CD8-positive, alpha-beta memory T cell (primary cell): ENCODE measurements at regions not wholly inside any gene's neighbourhood (a gene's known extent, or its start where the extent isn't known, plus 50 kb on each side); places are given as distances from the start of the nearest gene placed in this dataset.

Source experiments
- CTCF ChIA-PET: fragments of 350-600 bp; sonication (Branson Sonifier 250); formaldehyde crosslinking; loops from one replicate; lab custom pipeline; 2021; ENCODE audit warnings: antibody characterized with exemption; lab: Charles Lee
- POLR2A ChIA-PET: fragments of 350-600 bp; sonication (Branson Sonifier 250); formaldehyde crosslinking; loops from one replicate; lab custom pipeline; 2021; ENCODE audit warnings: antibody characterized with exemption; lab: Charles Lee
- DNase-seq, 5 donors: peaks; one replicate each; pipeline versions ENCODE4 v3.0.0 to v3.0.0-alpha.2; 2020 to 2022; ENCODE audit warnings: mixed read lengths in 1 of 5
- H3K27ac ChIP-seq: one replicate; pipeline ENCODE4 v1.7.0; 2013; ENCODE audit warnings: low read depth, mild to moderate bottlenecking, low read length, moderate library complexity
- H3K27me3 ChIP-seq: 2 replicates; pipeline ENCODE4 v1.7.0; 2013; ENCODE audit warnings: low read length, mild to moderate bottlenecking; ENCODE audit not compliant: insufficient read depth, poor library complexity, severe bottlenecking
- H3K36me3 ChIP-seq: 2 replicates; pipeline ENCODE4 v1.7.0; 2013; ENCODE audit warnings: mild to moderate bottlenecking, low read length, moderate library complexity; ENCODE audit not compliant: insufficient read depth
- H3K4me1 ChIP-seq: 2 replicates; pipeline ENCODE4 v1.7.0; 2013; ENCODE audit warnings: mild to moderate bottlenecking, low read length, moderate library complexity; ENCODE audit not compliant: insufficient read depth
- H3K4me3 ChIP-seq: 2 replicates; pipeline ENCODE4 v1.7.0; 2013; ENCODE audit warnings: mild to moderate bottlenecking, low read length
- H3K9me3 ChIP-seq: 2 replicates; pipeline ENCODE4 v1.7.0; 2013; ENCODE audit warnings: mild to moderate bottlenecking, low read length
- H3K27ac Mint-ChIP-seq, 8 donors: one replicate each; pipeline ENCODE4 v1.8.0; 2020 to 2021; ENCODE audit warnings: mixed read lengths in 8 of 8, mild to moderate bottlenecking in 6 of 8, inconsistent platforms in 3 of 8, moderate library complexity in 3 of 8
- H3K27me3 Mint-ChIP-seq, 2 donors: one replicate each; pipeline ENCODE4 v1.8.0; 2020 to 2021; ENCODE audit warnings: mixed read lengths in 2 of 2, mild to moderate bottlenecking in 1 of 2, moderate library complexity in 1 of 2
- H3K36me3 Mint-ChIP-seq, 3 donors: one replicate each; pipeline ENCODE4 v1.8.0; 2020 to 2021; ENCODE audit warnings: mixed read lengths in 3 of 3, inconsistent platforms in 1 of 3, mild to moderate bottlenecking in 1 of 3
- H3K4me1 Mint-ChIP-seq, 3 donors: one replicate each; pipeline ENCODE4 v1.8.0; 2020 to 2021; ENCODE audit warnings: mixed read lengths in 3 of 3, inconsistent platforms in 1 of 3, mild to moderate bottlenecking in 1 of 3
- H3K4me3 Mint-ChIP-seq, 7 donors: one replicate each; pipeline ENCODE4 v1.8.0; 2020 to 2021; ENCODE audit warnings: mixed read lengths in 7 of 7, mild to moderate bottlenecking in 6 of 7, moderate library complexity in 4 of 7, inconsistent platforms in 2 of 7
- H3K9me3 Mint-ChIP-seq, 5 donors: one replicate each; pipeline ENCODE4 v1.8.0; 2020 to 2022; ENCODE audit warnings: mixed read lengths in 5 of 5, mild to moderate bottlenecking in 3 of 5, moderate library complexity in 2 of 5, inconsistent platforms in 1 of 5

DNA sequence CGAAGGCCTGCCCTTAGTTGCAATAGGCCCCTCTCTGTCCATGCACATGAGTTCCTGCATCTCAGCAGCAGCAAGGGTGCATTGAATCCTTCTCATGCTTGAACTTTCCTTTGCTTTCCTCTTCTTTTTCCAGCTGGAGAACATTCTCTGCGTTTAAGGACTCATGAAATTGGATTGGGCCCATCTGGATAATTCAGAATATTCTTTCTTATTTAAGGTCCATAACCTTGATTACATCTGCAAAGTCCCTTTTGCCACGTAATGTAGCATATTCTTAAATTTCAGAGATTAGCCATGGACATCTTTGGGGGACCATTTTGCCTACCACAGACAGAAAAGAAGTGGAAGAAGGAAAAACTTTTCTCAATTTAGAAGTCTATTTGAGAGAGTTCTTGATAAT lies 159.7 kb upstream of the C21orf91 start:
- Mint-ChIP-seq H3K27ac (no peak overlapping the region), H3K9me3 (no peaks in the 10 kb centered on the region), H3K36me3 (no peaks in the 10 kb centered on the region), H3K4me1 (no peaks in the 10 kb centered on the region), H3K27me3 (no peaks in the 10 kb centered on the region), H3K4me3 (no peak overlapping the region)
- Histone ChIP-seq H3K27me3 (no peaks in the 10 kb centered on the region), H3K27ac (no peak overlapping the region), H3K36me3 (no peaks in the 10 kb centered on the region), H3K9me3 (no peaks in the 10 kb centered on the region), H3K4me1 (no peaks in the 10 kb centered on the region), H3K4me3 (no peak overlapping the region)
- no peak for DNase-seq
- ChIA-PET CTCF (no interaction called here), POLR2A (no interaction called here)

DNA sequence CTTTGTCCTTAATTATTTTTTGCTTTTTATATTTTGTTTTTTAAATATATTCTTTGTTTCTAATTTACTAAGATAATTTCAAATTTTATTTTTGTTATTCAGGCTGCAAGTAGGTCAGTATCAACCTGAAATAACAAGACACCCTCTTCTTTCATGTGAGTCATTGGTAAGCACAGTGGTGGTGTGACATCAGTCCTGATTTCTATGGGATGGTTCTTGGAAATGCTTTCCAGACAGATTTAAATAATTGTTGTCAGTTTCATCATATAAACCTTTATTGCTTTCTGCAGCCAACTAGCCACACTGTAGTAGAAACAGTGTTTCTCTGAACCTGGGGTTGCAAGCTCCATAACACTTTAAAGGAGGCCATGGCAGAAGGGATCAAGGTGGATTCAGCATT lies 157.5 kb upstream of the C21orf91 start:
- Histone ChIP-seq H3K9me3 (no peaks in the 10 kb centered on the region), H3K36me3 (no peaks in the 10 kb centered on the region), H3K4me3 (no peak overlapping the region), H3K27ac (no peak overlapping the region), H3K27me3 (no peaks in the 10 kb centered on the region), H3K4me1 (no peaks in the 10 kb centered on the region)
- no peak for DNase-seq
- Mint-ChIP-seq H3K9me3 (no peaks in the 10 kb centered on the region), H3K4me1 (no peaks in the 10 kb centered on the region), H3K27me3 (no peaks in the 10 kb centered on the region), H3K4me3 (no peak overlapping the region), H3K36me3 (peaks cover 0 to 4% (median 0%) of the 10 kb centered on the region in 3 donors), H3K27ac (no peak overlapping the region)
- ChIA-PET POLR2A (no interaction called here), CTCF (no interaction called here)

DNA sequence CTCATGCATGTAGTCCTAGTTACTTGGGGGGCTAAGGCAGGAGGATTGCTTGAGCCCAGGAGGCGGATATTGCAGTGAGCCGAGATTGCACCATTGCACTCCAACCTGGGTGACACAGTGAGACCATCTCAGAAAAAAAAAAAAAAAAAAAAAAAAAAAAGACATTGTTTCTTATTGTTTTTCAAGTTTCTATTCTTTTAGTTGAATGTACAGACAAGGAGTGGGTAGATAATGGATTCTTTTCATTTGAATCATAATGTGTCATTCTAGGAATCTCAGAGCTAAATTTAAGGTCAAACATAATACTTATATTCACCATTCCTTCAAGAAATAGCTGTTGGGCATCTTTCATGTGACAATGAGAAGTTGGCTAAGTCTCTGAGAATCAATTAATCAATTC lies 157.0 kb upstream of the C21orf91 start:
- H3K4me1 ChIP-seq, result no peaks in the 10 kb centered on the region
- H3K4me3 ChIP-seq, result no peak overlapping the region
- no peak overlapping the region for H3K27ac ChIP-seq
- Mint-ChIP-seq H3K4me1 (no peaks in the 10 kb centered on the region), H3K36me3 (peaks cover 0 to 9% (median 0%) of the 10 kb centered on the region in 3 donors), H3K9me3 (no peaks in the 10 kb centered on the region), H3K27ac (no peak overlapping the region), H3K27me3 (no peaks in the 10 kb centered on the region), H3K4me3 (no peak overlapping the region)
- DNase-seq, result no peak
- no peaks in the 10 kb centered on the region for H3K36me3 ChIP-seq
- ChIA-PET CTCF (no interaction called here), POLR2A (no interaction called here)
- H3K27me3 ChIP-seq, result no peaks in the 10 kb centered on the region
- H3K9me3 ChIP-seq, result no peaks in the 10 kb centered on the region

DNA sequence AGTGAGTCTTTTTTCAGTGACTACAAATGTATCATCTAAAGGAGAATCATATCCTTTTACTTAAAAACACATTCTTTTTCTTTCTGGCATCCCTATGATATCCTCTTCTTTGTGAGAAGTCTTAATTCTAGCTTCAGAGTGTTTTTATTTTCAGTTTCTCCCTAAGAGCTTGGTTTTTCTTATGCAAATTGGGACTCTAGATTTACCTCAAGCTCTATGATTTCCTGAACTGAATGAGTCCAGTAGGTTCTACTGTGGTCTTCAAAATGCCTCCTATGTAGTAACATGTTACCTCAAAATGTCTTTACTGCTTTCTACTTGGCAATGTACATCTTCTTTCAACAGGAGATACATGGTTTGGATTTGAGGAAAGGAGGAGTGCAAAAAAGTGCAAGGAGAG lies 148.2 kb upstream of the C21orf91 start:
- H3K27ac Mint-ChIP-seq, result no peak overlapping the region
- H3K4me3 ChIP-seq, result no peak overlapping the region
- peaks cover 0 to 33% (median 0%) of the 10 kb centered on the region in 3 donors for H3K36me3 Mint-ChIP-seq
- H3K4me3 Mint-ChIP-seq, result no peak overlapping the region
- ChIA-PET POLR2A (no interaction called here), CTCF (interaction anchor here (0.7 to 1.1 kb wide), 3 partner anchors 20 to 1316 kb away, joined by 3 to 5 read pairs (median 3); no protein-coding TSS in a partner anchor)
- H3K4me1 Mint-ChIP-seq, result no peaks in the 10 kb centered on the region
- H3K27me3 Mint-ChIP-seq, result no peaks in the 10 kb centered on the region
- peaks cover 0 to 2% (median 0%) of the 10 kb centered on the region in 5 donors for H3K9me3 Mint-ChIP-seq
- DNase-seq, result no peak
- H3K4me1 ChIP-seq, result no peaks in the 10 kb centered on the region
- no peaks in the 10 kb centered on the region for H3K27me3 ChIP-seq
- H3K36me3 ChIP-seq, result no peaks in the 10 kb centered on the region
- H3K27ac ChIP-seq, result no peak overlapping the region
- H3K9me3 ChIP-seq, result no peaks in the 10 kb centered on the region

DNA sequence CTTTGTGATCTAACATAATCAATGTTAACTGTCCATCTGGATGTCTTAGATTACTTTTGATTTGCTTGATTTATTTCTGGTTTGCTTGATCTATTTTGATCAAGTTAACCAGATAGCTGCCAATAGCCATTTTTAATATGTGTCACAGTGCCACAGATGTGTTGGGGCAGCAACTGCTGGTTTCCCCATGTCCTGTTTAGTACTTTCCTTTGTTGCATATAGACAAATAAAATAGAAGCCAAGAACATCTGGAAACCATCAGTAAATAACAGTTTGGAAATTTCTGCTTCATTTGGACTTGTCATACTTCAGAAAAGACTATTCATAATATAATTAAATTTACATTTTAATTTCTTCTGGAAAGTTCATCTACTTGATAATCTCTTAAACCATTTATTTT lies 145.6 kb upstream of the C21orf91 start:
- no peaks in the 10 kb centered on the region for H3K4me1 ChIP-seq
- Mint-ChIP-seq H3K27ac (no peak overlapping the region), H3K4me1 (no peaks in the 10 kb centered on the region), H3K9me3 (no peaks in the 10 kb centered on the region), H3K36me3 (peaks cover 0 to 15% (median 0%) of the 10 kb centered on the region in 3 donors), H3K27me3 (no peaks in the 10 kb centered on the region), H3K4me3 (no peak overlapping the region)
- ChIA-PET POLR2A (no interaction called here), CTCF (no interaction called here)
- H3K9me3 ChIP-seq, result no peaks in the 10 kb centered on the region
- no peaks in the 10 kb centered on the region for H3K27me3 ChIP-seq
- H3K4me3 ChIP-seq, result no peak overlapping the region
- H3K27ac ChIP-seq, result no peak overlapping the region
- no peaks in the 10 kb centered on the region for H3K36me3 ChIP-seq
- DNase-seq, result no peak

DNA sequence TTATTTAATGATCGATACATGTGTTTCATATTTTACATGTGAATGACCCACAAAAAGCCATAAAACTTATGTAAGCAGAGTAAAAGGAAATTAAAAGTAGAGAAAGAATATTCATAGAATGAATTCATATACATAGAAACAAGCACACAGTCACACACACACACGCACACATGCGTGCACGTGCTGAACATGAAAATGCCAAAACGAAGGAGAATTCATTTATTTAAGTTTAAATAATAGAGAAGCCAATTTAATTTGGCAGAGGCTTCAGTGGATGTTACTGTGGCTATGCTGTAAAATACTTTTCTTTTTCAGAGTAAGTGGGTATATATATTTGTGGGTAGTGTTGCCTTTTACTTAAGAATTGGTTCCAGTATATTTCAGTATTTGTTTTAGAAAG lies 145.0 kb upstream of the C21orf91 start:
- CTCF ChIA-PET, result no interaction called here
- no peaks in the 10 kb centered on the region for H3K4me1 ChIP-seq
- H3K4me3 ChIP-seq, result no peak overlapping the region
- POLR2A ChIA-PET, result no interaction called here
- no peaks in the 10 kb centered on the region for H3K4me1 Mint-ChIP-seq
- no peak overlapping the region for H3K27ac ChIP-seq
- DNase-seq, result no peak
- no peaks in the 10 kb centered on the region for H3K27me3 ChIP-seq
- H3K4me3 Mint-ChIP-seq, result no peak overlapping the region
- no peaks in the 10 kb centered on the region for H3K36me3 ChIP-seq
- no peaks in the 10 kb centered on the region for H3K27me3 Mint-ChIP-seq
- no peaks in the 10 kb centered on the region for H3K9me3 Mint-ChIP-seq
- H3K27ac Mint-ChIP-seq, result no peak overlapping the region
- H3K36me3 Mint-ChIP-seq, result peaks cover 0 to 15% (median 0%) of the 10 kb centered on the region in 3 donors
- H3K9me3 ChIP-seq, result no peaks in the 10 kb centered on the region

DNA sequence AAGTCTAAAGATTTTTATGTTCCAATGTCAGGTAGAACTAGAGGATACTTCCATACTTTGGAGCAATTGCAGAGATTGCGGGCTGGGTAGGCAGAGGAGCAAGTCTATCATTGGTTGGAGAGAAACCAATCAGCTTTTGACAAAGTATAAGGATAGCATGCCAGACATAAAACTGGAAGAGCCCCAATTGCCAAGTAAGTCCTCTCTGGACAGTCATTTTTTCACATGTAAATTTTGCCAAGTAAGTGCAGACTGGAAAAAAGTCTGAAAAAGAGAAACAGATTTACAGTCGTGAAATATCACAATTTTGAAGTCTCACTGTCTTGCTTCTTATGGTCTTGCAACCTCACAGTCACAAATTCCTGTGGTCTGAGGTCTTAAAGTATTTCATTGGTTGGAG lies 131.4 kb upstream of the C21orf91 start:
- peaks cover under 1 to 6% (median 3%) of the 10 kb centered on the region in 5 donors for H3K9me3 Mint-ChIP-seq
- peaks cover 0 to 6% of the 10 kb centered on the region in 2 donors for H3K27me3 Mint-ChIP-seq
- H3K4me3 Mint-ChIP-seq, result no peak overlapping the region
- peaks cover 0 to 7% (median 0%) of the 10 kb centered on the region in 3 donors for H3K36me3 Mint-ChIP-seq
- H3K4me1 Mint-ChIP-seq, result no peaks in the 10 kb centered on the region
- Histone ChIP-seq H3K9me3 (no peaks in the 10 kb centered on the region), H3K27me3 (no peaks in the 10 kb centered on the region), H3K4me1 (no peaks in the 10 kb centered on the region), H3K27ac (no peak overlapping the region), H3K4me3 (no peak overlapping the region), H3K36me3 (no peaks in the 10 kb centered on the region)
- DNase-seq, result no peak
- POLR2A ChIA-PET, result no interaction called here
- CTCF ChIA-PET, result no interaction called here
- no peak overlapping the region for H3K27ac Mint-ChIP-seq

DNA sequence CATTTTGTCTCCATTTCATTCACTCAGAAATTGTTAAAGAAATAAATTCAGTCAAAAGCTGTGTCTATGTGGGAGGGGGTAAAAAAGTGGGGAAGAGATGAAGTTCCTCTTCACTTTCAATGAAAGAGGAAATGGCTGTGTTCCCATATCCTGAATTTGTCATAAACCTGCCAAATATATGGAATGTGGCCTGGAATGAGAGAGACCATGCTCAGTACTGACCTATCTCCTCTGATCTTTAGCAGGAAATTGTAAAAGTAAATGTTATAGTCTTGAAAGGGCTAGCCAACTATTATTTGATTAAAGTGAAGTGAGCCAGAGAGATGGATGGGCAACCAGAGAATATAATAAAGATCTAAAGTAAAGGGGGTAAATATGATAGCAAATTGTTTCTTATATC lies 130.3 kb upstream of the C21orf91 start:
- peaks cover 0 to 6% of the 10 kb centered on the region in 2 donors for H3K27me3 Mint-ChIP-seq
- H3K4me1 Mint-ChIP-seq, result no peaks in the 10 kb centered on the region
- Histone ChIP-seq H3K27ac (no peak overlapping the region), H3K27me3 (no peaks in the 10 kb centered on the region), H3K36me3 (no peaks in the 10 kb centered on the region), H3K4me1 (no peaks in the 10 kb centered on the region), H3K4me3 (no peak overlapping the region), H3K9me3 (no peaks in the 10 kb centered on the region)
- no peak overlapping the region for H3K4me3 Mint-ChIP-seq
- POLR2A ChIA-PET, result no interaction called here
- no peak overlapping the region for H3K27ac Mint-ChIP-seq
- CTCF ChIA-PET, result no interaction called here
- H3K36me3 Mint-ChIP-seq, result peaks cover 0 to 15% (median 0%) of the 10 kb centered on the region in 3 donors
- H3K9me3 Mint-ChIP-seq, result peaks cover 5 to 14% (median 12%) of the 10 kb centered on the region in 5 donors
- DNase-seq, result no peak

DNA sequence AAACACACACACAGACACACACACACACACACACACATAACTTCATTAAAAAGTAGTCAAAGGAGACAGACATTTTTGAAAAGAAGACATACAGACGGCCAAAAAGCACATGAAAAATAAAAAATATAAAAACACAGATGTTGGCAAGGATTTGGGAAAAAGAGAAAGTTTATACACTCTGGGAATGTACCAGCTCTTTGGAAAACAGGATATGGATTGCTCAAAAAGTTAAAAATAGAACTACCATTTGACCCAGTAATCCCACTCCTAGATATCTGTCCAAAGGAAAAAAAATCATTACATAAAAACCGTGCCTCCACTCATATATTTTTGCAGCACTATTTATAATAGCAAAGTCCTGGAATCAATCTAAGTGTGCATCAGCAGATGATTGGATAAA lies 128.4 kb upstream of the C21orf91 start:
- Histone ChIP-seq H3K27me3 (no peaks in the 10 kb centered on the region), H3K4me3 (no peak overlapping the region), H3K36me3 (no peaks in the 10 kb centered on the region), H3K27ac (no peak overlapping the region), H3K9me3 (no peaks in the 10 kb centered on the region), H3K4me1 (no peaks in the 10 kb centered on the region)
- Mint-ChIP-seq H3K36me3 (peaks cover 0 to 31% (median 0%) of the 10 kb centered on the region in 3 donors), H3K9me3 (peaks cover 5 to 25% (median 19%) of the 10 kb centered on the region in 5 donors), H3K4me3 (no peak overlapping the region), H3K27ac (no peak overlapping the region), H3K27me3 (peaks cover 3 to 13% of the 10 kb centered on the region in 2 donors), H3K4me1 (no peaks in the 10 kb centered on the region)
- no peak for DNase-seq
- CTCF ChIA-PET, result no interaction called here
- POLR2A ChIA-PET, result no interaction called here
